Right renal cortex interstitium (tissue), 3 donors: ENCODE measurements at regions not wholly inside any gene's neighbourhood (a gene's known extent, or its start where the extent isn't known, plus 50 kb on each side); places are given as distances from the start of the nearest gene placed in this dataset.
"Not testable (repeated sequence)": the region's sequence is repeated elsewhere in the genome, so short reads cannot be mapped to it uniquely, and the experiment has no call there.

ENCODE experiments used
- DNase-seq, 3 donors: peaks; one replicate each; pipeline ENCODE4 v3.0.0-alpha.2; 2013; ENCODE audit warnings: low read depth in 3 of 3, low spot score in 2 of 3

DNA sequence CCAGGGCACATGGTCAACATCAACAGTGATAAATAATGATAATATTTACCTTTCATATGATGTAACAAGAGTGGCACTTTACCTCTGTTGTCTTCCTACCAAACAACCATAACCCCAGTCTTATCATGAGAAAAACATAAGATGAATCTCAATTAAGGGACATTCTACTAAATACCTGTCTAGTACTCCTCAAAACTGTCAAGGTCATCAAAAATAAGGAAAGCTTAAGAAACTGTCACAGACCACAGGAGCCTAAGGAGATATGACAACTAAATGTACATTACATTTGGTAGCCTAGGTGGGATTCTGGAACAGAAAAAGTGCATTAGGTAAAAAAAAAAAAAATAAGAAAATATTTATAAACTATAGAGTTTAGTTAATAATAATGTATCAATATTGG, 118.1 kb downstream of the CCDC34 start:
- no peak for DNase-seq

- DNase-seq = no peak
Observed at GRCh38 chr11:27242591-27242990, 120.4 kb downstream of the CCDC34 start.

DNA sequence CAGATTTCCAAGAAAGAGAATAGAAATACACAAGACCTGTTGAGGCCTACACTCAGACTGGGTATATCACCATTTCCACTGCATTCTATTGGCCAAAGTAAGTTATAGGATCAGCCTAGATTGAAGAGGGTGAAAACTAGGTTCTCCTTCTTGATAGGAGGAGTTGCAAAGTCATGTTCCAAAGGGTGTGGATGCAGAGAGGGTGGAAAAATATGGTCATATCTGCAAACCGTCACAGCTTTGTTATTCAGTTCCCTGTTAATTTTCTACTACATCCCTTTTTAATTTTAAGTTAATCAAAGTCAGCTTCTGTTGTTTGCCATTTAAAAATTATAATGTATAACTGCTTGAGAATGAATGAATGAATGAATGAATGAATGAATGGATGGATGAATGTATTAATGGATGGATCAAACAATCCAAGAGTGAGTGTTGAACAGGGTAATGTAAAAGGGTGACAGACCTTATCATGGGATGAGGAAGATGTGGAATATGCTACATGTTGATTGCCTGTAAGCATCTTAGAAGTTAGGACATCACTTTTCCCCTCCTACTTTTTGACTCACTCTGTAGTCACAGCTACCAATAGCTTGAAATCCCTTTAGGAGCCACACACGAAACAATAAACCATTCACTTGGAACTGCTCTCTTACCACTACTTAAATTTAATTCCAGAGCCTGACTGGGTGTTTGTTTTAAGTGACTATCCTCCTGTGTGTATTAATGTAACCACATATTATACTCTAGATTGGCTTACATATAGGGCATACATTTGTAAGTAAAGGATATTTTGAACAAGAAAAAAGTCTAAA, 121.5 kb downstream of the CCDC34 start:
- no peak for DNase-seq

DNA sequence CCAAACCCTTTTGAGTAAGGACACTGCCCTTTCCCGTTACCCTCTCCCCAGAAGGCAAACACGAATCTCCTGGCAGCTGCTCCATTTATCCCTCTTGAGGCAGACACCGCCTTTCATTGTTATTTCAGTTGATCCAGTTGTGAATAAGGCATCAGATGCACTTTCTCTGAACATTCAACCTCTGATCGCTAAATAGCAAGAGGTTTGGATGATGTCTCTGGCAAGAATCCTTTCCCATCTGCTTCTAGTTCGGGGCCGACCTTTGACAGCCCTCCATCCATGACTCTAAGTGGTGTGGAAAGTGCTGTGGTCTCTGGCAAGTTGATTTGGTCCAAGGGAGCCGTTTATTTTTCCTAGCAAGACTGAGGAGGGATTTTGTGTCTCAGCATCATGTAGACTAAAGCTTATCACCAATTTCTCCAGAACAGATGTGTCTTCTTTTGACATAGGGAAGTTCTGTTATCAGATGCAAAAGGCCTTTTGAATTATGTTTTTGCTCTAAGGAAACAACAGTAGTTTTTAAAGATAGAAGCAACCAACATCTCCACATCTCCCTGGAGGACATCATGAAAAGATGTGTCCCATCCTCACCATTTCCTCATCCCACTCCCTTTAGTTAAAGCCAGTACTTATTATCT, 123.6 kb downstream of the CCDC34 start:
- DNase-seq = no peak

GRCh38 chr11:27238811-27239210, 124.2 kb downstream of the CCDC34 start:
- no peak for DNase-seq

GRCh38 chr11:27237643-27238042, 125.4 kb downstream of the CCDC34 start:
- DNase-seq = no peak

DNA sequence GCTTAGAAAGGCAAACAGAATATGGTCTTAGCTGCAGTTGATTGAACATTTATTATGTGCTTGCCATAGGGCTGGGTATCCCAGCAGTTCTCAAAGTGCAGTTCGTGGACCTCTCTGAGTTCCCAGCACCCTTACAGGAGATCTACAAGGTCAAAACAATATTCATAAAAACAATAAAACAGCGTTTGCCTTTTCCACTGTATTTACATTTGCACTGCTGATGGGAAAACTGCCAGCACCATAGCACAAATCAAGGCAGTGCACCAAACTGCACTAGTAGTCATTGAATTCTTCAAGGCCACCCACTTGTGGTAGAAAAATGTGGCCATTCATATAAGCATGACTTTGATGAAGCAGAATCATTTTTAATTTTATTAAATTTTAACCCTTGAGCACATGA, 128.1 kb downstream of the CCDC34 start:
- no peak for DNase-seq

GRCh38 chr11:27234043-27234668, 128.9 kb downstream of the CCDC34 start:
- no peak for DNase-seq

DNA sequence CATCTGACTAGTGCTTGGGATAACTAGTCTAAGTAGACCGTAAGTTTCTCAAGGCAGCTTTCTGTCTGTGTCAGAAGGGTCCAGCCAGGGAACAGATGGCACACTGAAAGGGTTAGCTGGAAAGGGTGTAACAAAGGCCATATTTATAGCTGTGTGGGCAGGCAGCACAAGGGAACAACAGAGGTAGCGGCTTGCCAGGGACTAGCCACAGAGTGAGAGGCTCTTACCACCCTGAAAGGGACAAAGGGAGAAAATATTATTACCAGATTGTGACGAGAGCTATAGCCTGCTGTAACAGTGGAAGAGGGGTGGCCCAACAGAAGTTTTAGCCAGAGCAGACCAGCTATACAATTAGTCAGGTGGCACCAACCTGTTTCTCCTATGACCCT, 129.4 kb downstream of the CCDC34 start:
- no peak for DNase-seq

- DNase-seq = no peak
Observed at GRCh38 chr11:27231530-27231929, 131.5 kb downstream of the CCDC34 start.

DNA sequence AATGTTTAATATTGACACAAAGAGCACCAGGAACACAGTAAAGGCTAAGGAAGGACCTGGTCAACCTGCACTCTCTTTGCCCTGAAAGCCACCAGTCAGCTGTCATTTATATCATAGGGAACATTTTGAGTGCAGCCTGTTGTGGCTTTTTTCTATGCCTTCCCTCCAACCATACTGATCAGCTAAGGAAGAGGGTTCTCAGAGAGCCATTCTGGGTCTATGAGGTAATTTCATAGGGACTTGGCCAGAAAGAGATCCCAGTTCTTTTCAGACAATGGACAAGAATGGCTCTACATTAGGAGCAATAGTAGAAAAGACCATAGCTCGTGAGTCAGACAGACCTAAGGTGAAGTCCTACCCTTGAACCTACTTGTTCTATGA, 132.8 kb downstream of the CCDC34 start:
- DNase-seq = no peak

DNA sequence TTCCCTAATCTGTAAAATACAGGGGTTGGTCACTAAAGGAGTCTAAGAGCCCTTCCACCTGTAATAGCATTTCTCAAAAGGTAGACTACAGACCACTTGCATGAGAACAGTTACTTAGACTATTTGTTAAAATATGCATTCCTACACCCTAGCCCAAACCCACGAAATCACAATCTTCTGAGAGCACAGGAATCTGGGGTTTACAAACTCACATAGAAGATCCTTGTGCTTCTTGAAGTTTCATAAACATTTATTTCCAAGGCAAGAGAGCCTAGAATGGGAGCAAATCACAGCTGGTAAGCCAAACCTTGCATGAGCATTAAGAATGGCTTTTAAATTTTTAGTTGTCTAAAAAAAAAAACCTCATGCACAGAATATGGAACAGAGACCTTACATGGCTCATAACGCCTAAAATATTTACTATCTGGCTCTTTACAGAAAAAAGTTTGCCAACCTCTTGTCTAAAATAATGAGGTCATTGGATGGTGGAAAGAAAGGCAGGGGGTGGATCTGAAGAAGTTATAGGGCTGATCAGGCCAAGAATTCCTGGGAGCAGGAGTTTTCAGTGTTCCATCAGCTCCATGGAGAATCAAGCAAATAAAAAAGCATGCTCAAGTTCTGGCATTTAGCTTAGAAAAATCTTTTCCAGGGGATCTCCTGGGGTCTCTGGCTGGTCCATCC, 133.4 kb downstream of the CCDC34 start:
- no peak for DNase-seq

DNA sequence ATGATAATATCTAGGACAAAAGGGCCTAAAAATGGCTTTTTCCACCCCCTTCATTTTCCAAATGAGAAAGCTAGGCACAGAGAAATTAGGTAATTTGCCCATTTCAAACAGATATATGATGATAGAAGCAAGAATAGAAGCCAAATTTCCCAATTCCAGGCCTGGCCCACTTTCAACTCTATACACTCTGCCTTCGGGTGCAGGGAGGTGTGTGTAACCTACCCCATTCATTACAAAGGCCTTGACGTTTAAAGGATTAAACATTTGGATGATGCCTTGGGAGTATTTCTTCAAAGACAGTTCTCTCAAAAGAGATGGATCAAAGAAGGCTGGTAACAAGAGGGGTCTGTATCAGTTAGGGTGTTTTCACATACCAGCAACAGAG, 134.1 kb downstream of the CCDC34 start:
- DNase-seq = no peak

DNA sequence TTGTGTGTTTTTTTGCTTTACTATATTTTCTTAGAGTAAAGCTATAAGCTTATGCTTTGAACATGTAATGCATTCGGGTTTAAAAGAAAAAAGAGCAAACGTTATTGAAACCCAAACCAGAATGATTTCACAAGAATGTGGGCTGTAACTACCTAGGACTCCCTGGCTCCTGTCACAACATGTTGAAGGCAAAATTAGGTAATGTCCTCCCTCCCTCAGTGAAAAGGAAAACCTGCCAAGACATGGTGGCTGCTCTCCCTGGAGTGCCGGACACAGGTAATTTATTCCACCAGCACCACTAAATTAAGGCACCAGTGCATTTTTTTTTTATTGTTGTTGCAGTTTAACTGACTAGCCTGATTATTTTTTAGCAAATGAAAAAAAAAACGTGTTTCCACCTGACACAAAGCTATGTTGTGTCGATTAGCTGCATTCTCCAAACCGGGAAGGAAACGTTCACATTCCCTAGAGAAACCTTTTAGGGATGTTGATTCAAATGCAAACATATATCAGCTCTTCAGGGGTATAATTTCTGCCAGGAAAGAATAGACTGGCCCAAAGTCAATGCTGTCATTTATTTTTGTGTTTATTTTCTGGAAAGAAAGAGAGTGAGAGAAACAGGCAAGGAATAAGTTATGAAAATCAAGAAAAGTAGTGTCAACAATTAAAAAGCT, 134.6 kb downstream of the CCDC34 start:
- no peak for DNase-seq

DNA sequence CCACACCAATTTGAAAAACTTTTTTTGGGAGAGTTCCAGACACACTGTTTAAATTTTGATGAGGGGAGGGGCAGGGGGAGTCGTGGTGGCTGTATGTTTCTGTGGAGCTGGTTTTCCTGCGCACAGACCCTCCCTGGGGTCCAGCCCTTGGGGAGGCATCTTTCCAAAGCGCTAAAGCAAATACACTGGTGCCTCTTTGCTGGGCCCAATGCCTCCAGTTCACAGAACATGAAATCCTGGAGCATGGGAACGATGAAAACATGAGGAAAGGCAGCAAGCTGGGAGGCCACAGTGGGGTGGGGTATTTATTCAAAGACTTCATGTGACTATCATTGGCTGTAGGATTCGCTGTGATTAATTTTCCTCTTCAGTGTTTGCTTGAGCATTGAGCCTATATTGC, 135.3 kb downstream of the CCDC34 start:
- no peak for DNase-seq

DNA sequence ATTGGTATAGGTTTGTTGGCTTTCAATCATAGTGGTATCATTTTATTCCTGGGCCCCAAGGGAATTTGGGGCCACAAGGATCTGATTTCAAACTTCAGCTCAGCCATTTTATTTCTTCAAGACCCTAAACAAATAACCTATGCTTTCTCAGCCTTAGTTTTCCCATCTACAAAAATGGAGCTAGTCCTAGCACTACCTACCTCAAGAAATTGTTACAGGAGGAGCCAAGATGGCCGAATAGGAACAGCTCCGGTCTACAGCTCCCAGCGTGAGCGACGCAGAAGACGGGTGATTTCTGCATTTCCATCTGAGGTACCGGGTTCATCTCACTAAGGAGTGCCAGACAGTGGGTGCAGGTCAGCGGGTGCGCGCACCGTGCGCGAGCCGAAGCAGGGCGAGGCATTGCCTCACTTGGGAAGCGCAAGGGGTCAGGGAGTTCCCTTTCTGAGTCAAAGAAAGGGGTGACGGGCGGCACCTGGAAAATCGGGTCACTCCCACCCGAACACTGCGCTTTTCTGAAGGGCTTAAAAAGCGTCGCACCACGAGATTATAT, 143.5 kb downstream of the CCDC34 start:
- not testable (repeated sequence) for DNase-seq

GRCh38 chr11:27218421-27219038, 144.5 kb downstream of the CCDC34 start:
- no peak for DNase-seq

GRCh38 chr11:27217948-27218420, 145.0 kb downstream of the CCDC34 start:
- no peak for DNase-seq

DNA sequence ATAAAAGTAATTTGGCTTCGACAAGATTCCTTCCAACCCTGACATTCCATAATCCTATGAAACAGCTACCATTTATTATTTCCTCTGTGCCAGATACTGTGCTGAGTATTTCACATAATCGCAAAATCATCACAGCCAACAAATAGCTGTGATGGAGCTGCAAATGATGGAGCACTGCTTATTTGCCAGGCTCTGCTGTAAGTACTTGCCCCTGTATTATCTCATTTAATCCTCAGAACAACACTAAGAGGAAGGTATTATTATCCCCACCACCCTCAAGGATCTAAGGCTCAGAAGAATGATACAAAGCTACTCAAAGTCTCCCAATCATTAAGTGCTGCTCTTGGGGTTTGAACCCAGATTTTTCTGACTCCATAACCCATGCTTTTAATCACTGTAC, 145.5 kb downstream of the CCDC34 start:
- no peak for DNase-seq
